Cardiac septum (tissue), 1 donor: ENCODE measurements at regions not wholly inside any gene's neighbourhood (a gene's known extent, or its start where the extent isn't known, plus 50 kb on each side); places are given as distances from the start of the nearest gene placed in this dataset.

Experiments
- DNase-seq: peaks from one replicate; pipeline ENCODE4 v3.0.0-alpha.2; 2020; ENCODE audit warnings: low spot score
- intact Hi-C: fragments of 100-400 bp; cut with DNase I; formaldehyde crosslinking; loops from one replicate; pipeline ENCODE4 v1.14.0; 2022
- donor health status: DM: no; HTN: no; CAD: no.

GRCh38 chr12:124691429-124691828 lies 124.0 kb upstream of the NCOR2 start:
- no peak for DNase-seq
- intact Hi-C loops = no loop called here

DNA sequence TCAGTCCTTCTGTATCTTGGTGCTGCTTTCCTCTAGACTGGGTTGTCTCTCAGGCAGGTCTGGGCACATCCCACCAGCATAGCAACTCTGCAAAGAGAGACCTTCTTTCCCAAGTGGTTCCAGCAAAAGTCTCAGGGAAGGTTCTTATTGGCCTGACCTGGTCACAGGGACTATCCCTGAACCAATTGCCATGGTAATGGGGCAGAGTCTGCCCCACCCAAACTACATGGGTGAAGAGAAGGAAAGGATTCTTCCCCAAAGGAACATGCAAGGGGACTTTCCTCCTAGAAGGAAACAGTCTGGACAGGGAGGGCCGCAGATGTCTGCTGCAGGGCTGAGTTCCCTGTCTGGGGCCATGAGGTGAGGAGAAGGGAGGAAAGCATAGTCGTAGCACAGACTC lies 122.2 kb upstream of the NCOR2 start:
- DNase-seq = no peak
- intact Hi-C loops = no loop called here

GRCh38 chr12:124688356-124688992 lies 121.1 kb upstream of the NCOR2 start:
- intact Hi-C loops = no loop called here
- DNase-seq = no peak

- no peak for DNase-seq
- intact Hi-C loops = no loop called here
Observed at GRCh38 chr12:124687917-124688316, 120.5 kb upstream of the NCOR2 start.

DNA sequence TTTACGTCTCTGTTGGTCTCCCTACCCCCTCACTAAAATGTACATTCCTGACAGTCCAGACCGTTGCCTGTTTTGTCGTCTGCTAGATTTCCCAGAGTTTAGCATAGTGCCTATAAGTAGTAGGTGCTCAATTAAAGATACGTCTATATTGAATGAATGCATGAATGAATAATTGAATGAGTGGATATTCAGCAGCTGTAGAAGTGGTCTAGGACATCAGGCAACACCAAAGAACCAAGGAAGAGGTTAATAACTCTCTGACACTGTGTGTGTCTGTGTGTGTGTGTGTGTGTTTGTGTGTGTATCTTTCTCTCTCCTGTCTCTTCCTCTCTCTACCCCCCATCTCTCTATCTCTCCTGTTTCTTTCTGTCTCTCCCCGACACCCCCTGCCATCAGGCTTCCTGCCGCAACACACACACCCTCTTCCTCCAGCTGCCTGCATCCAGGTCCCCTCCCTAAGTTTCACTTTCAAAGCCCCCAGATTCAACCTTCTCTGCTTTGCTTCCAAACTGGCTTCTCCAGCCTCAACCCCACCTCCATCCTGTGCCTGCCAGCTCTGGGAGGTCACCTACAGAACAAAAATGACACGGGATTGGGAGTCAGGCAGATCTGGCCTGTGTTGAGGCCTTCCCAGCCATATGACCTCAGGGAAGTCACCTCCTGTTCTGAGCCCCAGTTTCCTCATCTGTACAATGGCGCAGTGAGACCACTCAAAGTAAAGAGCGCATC lies 119.9 kb upstream of the NCOR2 start:
- no peak for DNase-seq
- intact Hi-C loops = no loop called here

GRCh38 chr12:124686370-124687173 lies 119.2 kb upstream of the NCOR2 start:
- no peak for DNase-seq
- intact Hi-C loops = no loop called here

- no peak for DNase-seq
- intact Hi-C loops = no loop called here
Observed at GRCh38 chr12:124685689-124686369, 118.4 kb upstream of the NCOR2 start.

- DNase-seq = no peak
- intact Hi-C loops = loop anchor here (5.0 kb wide), 3 partner anchors 57 to 303 kb away; no protein-coding TSS in a partner anchor
Observed at GRCh38 chr12:124684971-124685688, 117.7 kb upstream of the NCOR2 start.

DNA sequence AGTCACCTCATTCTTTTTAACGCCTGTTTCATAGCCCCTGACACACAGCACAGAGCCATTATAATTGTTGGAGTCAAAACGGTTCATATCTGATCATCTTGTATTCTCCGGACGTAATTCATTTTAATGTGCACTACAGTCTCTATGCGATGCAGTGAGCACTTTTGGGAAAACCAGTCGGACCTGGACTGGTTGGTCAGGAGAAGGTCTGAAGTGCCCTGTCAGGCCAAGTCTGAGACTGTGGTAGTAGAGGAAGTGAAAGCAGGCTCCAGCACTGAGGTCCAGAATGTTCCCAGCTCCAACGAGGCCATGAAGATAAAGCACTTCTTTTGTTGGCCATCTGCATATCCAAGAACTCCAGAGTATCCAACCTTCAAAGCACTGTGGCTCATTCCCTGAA lies 117.1 kb upstream of the NCOR2 start:
- intact Hi-C loops = loop anchor here (5.0 kb wide), 3 partner anchors 58 to 302 kb away; no protein-coding TSS in a partner anchor

GRCh38 chr12:124683152-124684124 lies 116.0 kb upstream of the NCOR2 start:
- intact Hi-C loops = loop anchor here (5.0 kb wide), 3 partner anchors 59 to 301 kb away; no protein-coding TSS in a partner anchor
- DNase-seq = no peak

More for the DNA sequence above, 117.1 kb upstream of the NCOR2 start:
- no peak for DNase-seq

DNA sequence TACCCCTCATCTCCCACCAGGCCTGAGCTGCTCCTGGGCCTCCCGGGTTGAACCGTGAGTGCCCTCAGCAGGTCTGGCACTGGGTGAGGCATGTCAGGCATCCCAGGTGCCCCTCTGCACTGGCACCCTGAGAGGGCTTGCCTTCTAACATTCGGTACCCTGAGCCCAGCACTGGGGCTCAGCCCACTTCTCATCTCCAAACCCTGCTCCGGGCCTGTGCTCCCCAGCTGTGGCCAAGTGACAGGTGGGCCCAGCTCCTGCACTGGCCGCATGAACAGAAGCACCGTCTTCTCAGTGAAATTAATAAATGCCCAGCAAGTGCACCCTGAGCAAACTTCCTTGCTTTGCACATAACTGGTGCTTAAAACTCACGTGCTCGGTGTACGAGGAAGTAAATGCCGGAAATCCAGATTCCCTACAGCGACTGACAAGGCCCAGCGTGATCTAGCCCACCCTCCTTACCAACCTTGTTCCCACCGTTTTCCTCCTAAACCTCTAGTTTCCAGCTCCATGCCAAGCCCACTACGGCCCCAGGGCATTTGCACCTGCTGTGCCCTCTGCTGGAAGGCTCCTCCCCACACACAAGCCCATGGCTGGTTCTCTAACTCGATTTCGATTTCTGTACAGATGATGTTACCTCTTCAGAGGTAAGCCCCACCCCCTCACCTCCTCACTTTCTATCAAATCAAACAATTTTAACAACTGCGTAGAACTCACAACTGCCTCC lies 115.2 kb upstream of the NCOR2 start:
- intact Hi-C loops = loop anchor here (5.0 kb wide), 3 partner anchors 60 to 300 kb away; no protein-coding TSS in a partner anchor
- no peak for DNase-seq

DNA sequence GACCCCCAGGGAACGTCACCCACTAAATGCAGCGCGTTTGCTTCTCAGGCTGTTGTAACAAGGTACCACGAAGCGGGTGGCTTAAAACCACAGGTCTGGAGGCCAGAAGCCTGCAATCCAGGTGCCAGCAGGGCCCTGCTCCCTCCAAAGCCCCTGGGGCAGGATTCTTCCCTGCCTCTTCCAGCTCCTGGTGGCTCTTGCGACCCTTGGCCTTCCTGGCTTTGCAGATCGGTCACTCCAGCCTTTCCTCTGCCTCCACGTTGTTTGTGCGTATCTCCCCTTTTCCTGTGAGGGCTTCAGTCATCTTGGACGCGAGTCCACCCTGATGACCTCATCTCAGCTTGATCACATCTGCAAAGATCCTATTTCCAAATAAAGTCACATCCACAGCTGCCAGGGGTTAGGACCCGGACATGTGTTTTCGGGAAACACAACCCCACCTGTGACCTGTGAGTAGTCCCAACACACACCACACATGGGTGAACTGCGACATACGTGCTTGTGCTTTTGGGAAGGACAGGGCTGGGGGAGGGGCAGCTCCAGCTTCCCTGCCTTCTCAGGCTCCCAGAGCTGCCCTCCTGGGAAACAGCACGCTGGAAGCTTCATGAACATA lies 114.5 kb upstream of the NCOR2 start:
- DNase-seq = peak; percentile 79
- intact Hi-C loops = loop anchor here (1.0 to 5.0 kb wide), 5 partner anchors 27 to 300 kb away; partner anchors contain the start of gene NCOR2

GRCh38 chr12:124680863-124681778 lies 113.7 kb upstream of the NCOR2 start:
- intact Hi-C loops = loop anchor here (1.0 to 5.0 kb wide), 5 partner anchors 26 to 299 kb away; partner anchors contain the start of gene NCOR2
- DNase-seq = no peak

DNA sequence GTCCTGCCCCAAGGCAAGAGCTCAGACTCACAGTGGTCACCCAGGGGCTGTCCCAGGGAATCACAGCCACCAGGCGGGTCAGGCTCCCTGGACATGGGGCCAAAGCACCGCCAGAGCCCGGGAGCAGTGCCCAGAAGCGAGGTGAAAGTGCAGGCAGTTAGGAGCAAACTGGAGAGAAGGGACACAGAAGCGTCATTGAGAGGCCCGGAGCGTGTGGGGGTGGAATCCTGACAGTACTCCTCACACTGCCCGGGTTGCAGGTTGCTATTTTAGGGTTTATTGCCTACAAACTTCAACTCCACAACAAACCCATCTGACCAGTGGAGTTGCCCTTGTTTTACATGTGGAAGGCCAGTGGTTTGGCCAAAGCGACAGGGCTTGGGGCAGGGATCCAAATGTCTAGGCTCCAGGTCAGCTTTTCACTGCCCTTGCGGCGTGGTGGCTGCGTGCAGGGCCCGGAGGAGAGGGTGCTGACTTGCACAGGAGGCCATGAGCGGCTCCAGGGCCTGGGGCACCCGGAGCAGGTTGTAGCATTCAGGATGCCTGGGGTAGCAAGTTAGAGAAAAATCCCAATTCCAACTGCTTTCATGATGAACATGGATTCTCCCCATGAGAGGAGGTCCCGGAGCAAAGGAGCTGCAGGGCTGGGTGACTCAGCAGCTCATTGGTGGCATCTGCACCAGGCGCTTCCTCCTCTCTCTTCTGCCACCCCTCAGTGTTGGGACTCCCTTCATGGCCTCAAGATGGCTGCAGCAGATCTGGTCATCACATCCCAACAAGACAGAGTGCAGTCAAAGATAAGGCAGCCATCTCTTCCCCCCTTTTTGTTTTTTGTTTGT lies 112.3 kb upstream of the NCOR2 start:
- intact Hi-C loops = loop anchor here (2.0 to 5.0 kb wide), 5 partner anchors 25 to 297 kb away; no protein-coding TSS in a partner anchor
- DNase-seq = no peak

DNA sequence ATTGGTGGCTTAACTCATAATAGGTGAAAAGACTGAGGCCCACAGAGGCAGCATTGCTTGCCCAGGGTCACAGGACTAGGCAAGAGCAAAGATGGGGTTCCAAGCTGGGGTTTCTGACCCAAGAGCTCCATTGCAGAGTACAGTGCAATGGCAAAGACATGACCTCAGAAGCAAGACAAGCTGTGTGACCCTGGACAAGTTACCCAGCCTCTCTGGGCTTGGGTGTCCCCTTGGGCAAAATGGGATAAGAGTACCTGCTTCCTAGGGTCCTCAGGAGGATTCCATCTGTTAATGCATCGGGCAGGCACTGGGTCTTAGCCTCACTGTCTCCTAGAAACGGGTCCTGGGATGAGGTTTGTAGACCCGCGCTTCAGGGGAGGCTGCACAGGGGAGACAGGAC lies 111.6 kb upstream of the NCOR2 start:
- DNase-seq = no peak
- intact Hi-C loops = loop anchor here (5.0 kb wide), 1 partner anchor 97 kb away; no protein-coding TSS in a partner anchor
